ENCODE measurements at regions not wholly inside any gene's neighbourhood (a gene's known extent, or its start where the extent isn't known, plus 50 kb on each side); places are given as distances from the start of the nearest gene placed in this dataset.

DNA sequence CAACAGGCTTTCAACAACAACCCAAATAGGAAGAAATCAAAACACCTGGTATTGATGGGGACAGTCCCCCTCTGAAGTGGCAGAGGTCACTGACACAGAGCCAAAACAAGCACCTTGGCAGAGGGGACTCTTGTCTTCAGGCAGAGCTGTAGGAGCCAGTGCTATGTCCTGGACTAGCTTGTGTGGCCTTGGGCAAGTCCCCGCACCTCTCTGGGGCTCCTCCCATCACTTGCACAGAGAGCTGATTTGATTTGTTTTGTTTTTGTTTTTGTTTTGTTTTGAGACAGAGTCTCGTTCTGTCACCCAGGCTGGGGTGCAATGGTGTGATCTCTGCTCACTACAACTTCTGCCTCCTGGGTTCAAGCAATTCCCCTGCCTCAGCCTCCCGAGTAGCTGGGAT, 100.8 kb downstream of the C9orf50 start:
- H3K4me3 ChIP-seq = no peak overlapping the region
- 89 to 90% (median 90%) methylated on average over 3 of the region's 3 CpGs for WGBS, 4 donors
- no peak for TF ChIP-seq POLR2A (IDR thresholded peaks at IDR 0.05)
- TF ChIP-seq, protein P1, sequence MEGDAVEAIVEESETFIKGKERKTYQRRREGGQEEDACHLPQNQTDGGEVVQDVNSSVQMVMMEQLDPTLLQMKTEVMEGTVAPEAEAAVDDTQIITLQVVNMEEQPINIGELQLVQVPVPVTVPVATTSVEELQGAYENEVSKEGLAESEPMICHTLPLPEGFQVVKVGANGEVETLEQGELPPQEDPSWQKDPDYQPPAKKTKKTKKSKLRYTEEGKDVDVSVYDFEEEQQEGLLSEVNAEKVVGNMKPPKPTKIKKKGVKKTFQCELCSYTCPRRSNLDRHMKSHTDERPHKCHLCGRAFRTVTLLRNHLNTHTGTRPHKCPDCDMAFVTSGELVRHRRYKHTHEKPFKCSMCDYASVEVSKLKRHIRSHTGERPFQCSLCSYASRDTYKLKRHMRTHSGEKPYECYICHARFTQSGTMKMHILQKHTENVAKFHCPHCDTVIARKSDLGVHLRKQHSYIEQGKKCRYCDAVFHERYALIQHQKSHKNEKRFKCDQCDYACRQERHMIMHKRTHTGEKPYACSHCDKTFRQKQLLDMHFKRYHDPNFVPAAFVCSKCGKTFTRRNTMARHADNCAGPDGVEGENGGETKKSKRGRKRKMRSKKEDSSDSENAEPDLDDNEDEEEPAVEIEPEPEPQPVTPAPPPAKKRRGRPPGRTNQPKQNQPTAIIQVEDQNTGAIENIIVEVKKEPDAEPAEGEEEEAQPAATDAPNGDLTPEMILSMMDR (IDR thresholded peaks at IDR 0.05) = no peak
- DNase-seq (no peak), ATAC-seq (no peak)
- no peaks in the 10 kb centered on the region for H3K36me3 ChIP-seq
- H3K27ac ChIP-seq = no peak overlapping the region
- H3K4me1 ChIP-seq = no peaks in the 10 kb centered on the region
- intact Hi-C loops (cut with DNase I) = no loop called here
- H3K27me3 ChIP-seq = no peaks in the 10 kb centered on the region
- H3K9me3 ChIP-seq = peaks cover 0 to 15% (median 2%) of the 10 kb centered on the region in 12 donors

DNA sequence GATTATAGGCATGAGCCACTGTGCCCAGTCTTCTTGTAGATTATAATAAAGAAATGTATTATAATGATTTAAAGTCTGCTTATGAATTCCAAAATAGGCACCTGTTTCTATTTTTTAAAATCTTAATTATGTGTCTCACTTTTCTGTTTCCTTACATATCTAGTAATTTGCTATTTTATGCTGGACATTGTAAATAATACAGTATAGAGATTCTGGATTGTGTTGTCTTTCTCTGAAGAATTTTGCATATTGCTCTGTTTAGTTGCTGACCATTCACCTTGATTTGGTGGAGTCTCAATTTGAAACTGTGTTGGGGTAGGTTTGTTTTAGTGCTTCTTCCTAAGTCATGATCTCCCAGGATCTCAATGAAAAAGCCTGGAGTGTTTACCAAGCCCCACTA, 102.8 kb downstream of the C9orf50 start:
- TF ChIP-seq POLR2A (IDR thresholded peaks at IDR 0.05) = no peak
- TF ChIP-seq, protein P1 (IDR thresholded peaks at IDR 0.05) = no peak
- no peak for ATAC-seq
- Histone ChIP-seq H3K27me3 (no peaks in the 10 kb centered on the region), H3K4me1 (no peaks in the 10 kb centered on the region), H3K36me3 (no peaks in the 10 kb centered on the region), H3K27ac (no peak overlapping the region), H3K4me3 (no peak overlapping the region), H3K9me3 (peaks cover 0 to 27% (median 10%) of the 10 kb centered on the region in 12 donors)
- no peak for DNase-seq
- intact Hi-C loops (cut with DNase I) = no loop called here

DNA sequence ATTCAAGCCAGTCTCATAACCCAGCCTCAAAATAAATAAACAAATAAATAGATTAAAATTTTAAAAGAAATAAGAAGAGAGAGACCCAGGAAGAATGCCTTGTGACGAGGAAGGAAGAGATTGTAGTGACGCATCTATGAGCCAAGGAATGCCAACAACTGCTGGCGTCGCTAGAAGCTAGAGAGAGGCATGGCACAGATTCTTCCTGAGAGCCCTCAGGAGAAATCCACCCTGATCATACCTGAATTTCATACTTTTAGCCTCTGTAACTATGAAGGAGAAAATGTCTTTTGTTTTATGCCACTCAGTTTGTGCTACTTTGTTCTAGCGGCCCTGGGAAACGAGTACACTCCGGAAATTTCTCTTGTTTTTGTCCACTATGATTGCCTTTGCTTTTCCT, 103.9 kb downstream of the C9orf50 start:
- 86 to 96% (median 94%) methylated on average over 7 of the region's 7 CpGs for WGBS, 4 donors
- Histone ChIP-seq H3K9me3 (peaks cover 0 to 28% (median 10%) of the 10 kb centered on the region in 12 donors), H3K36me3 (no peaks in the 10 kb centered on the region), H3K27me3 (no peaks in the 10 kb centered on the region), H3K4me1 (no peaks in the 10 kb centered on the region), H3K27ac (no peak overlapping the region), H3K4me3 (no peak overlapping the region)
- no peak for TF ChIP-seq POLR2A (IDR thresholded peaks at IDR 0.05)
- TF ChIP-seq, protein P1 (IDR thresholded peaks at IDR 0.05) = no peak
- no peak for ATAC-seq
- intact Hi-C loops (cut with DNase I) = no loop called here
- no peak for DNase-seq

DNA sequence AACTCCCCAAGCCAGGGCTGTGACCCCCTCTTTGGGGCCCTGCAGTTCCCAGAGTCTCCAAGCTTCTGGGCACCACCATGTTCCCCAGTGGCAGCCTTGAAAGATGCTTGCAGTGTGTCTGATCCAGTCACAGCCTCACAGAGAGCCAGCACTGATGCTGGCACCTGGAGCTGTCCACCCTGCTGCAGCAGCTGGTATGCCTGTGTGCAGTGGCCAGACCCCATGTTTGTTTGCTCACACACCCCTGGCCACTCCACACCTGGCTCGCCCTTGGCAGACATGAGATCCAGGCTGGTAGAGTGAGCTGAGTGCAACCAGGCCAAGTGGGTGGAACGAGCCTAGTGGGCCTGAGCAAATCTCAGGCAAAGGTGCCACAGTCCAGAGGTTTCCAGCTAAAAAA, 106.0 kb downstream of the C9orf50 start:
- Histone ChIP-seq H3K9me3 (peaks cover 0 to 28% (median 10%) of the 10 kb centered on the region in 12 donors), H3K4me3 (no peak overlapping the region), H3K36me3 (no peaks in the 10 kb centered on the region), H3K27me3 (no peaks in the 10 kb centered on the region), H3K4me1 (no peaks in the 10 kb centered on the region), H3K27ac (no peak overlapping the region)
- no peak for DNase-seq
- ATAC-seq = no peak
- no peak for TF ChIP-seq POLR2A (IDR thresholded peaks at IDR 0.05)
- WGBS, 4 donors = 76 to 97% (median 92%) methylated on average over 2 of the region's 2 CpGs
- intact Hi-C loops (cut with DNase I) = no loop called here

DNA sequence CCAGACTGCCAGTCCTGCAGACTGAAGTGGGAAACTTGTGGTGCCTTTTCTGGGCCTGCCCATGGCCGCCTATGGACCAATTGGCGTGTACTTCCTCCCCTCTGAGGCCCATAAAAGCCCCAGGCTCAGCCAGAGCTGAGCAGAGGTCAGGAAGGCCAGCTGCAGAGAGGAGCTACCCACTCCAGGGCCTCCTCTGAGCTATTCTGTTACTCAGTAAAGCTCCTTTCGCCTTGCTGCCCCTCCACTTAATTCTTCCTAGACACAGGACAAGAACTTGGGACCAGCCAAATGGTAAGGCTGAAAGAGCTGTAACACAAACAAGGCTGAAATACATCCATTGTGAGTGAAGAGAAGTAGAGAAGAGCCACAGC, 106.4 kb downstream of the C9orf50 start:
- intact Hi-C loops (cut with DNase I) = no loop called here
- Histone ChIP-seq H3K4me1 (no peaks in the 10 kb centered on the region), H3K27me3 (no peaks in the 10 kb centered on the region), H3K9me3 (peaks cover 0 to 28% (median 10%) of the 10 kb centered on the region in 12 donors), H3K36me3 (no peaks in the 10 kb centered on the region), H3K4me3 (no peak overlapping the region), H3K27ac (no peak overlapping the region)
- 69 to 86% (median 83%) methylated on average over 3 of the region's 3 CpGs; no CpG with 5 or more reads in 1 of the 4 donors for WGBS, 4 donors
- TF ChIP-seq, protein P1 (IDR thresholded peaks at IDR 0.05) = no peak
- TF ChIP-seq POLR2A (IDR thresholded peaks at IDR 0.05) = no peak
- DNase-seq = no peak
- no peak for ATAC-seq

Data from heart left ventricle (tissue), 16 donors.